HG02973 (cell line): ENCODE measurements at regions not wholly inside any gene's neighbourhood (a gene's known extent, or its start where the extent isn't known, plus 50 kb on each side); places are given as distances from the start of the nearest gene placed in this dataset.
A peak's percentile ranks its signal among the peaks of the same experiment; 100 is the strongest.

ENCODE experiments used
- ATAC-seq: cut with Tn5 transposase; IDR thresholded peaks from one replicate; pipeline ENCODE4 v1.9.1; 2021; ENCODE audit warnings: moderate library complexity; ENCODE audit not compliant: unreplicated experiment

- ATAC-seq = no peak
Measured at GRCh38 chr4:169815606-169816005, 57.9 kb upstream of the HPF1 start.

DNA sequence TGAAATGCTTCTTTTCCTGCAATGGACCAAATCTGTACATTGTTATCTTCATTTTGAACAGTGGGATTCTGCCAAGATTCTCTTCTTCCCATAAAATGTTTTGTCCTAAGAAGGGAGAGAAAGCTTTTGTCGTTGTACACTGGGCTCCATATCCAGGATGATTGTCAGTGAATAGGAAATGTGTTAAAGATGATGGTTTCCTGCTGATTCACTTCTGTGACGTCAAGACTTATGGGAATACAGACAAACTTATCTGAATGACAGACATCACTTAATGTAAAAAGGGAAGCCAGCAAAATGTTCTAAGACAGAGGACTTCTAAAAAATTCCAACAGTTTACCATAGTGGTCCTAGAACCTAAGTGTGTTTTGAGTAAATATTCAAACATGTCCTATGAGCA lies 53.7 kb upstream of the HPF1 start:
- ATAC-seq = no peak

DNA sequence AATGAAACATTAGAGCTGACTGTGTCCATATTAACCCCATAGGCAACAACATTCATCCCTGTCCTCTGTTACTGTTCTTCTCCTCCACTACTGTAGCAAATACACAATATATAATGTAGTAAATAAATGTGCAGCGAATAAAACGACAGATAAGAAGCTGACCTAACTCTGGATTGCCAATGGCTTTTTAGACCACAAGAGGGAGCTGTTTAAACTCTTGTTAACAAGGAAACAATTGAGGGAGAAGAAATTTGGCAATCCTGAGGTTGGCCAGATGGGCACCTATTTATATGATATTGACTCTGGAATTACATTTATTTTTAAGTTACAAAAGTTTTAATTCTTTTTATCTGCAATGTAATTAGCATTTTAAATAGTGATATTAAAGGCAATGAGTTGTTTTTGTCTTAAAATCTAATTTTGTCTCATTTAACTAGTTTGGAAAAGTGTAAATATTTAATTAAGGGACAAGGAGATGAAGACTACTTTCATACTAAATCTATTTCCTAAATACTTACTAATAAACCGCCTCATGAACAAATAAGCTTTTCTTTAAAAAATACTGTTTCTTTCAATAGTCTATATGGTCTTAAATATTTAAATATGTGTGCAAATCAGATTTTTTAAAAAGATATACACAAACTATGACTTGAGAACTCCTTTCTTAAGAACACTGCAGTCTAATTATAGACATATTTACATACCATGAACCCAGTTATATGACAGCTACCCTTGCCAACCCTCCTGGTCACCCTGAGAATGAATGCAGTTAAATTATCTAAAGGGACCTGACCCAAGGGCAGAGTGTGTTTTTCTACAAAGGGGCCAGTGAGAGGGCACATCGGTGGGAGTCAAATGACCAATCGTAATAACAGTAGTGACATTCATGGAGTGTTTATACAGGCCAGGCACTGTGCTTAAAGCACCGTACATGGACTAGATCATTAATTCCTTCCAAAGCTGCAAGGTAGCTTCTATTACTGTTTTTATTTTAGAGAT lies 52.9 kb upstream of the HPF1 start:
- ATAC-seq = peak; percentile 59

DNA sequence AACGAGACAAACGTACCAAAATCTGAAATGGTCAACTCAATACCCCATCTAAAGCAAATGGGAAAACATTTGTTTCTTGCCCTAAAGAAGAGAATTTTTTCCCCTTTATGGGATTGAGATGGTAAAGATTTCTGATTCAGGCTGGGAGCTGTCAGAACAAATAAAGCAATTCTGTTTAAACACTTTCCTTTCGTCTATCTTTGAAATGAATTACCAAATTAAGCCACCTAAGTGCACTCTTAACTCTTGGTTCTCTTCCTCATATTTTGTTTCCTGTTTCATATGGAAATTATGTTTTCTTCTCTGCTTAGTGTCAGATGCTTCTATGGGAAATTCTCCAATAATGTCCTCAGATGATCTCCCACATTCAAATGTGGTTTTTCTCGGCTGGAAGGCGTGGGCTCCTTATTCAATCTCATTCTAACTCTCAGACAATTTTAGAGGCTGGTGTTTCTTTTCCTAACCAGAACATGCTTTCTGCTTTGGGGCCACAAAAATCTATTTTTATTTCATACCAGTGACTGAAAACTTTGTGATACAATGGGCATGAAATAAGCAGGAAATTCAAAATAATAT lies 50.3 kb upstream of the HPF1 start:
- no peak for ATAC-seq
